GM12874 (cell line): ENCODE measurements at regions not wholly inside any gene's neighbourhood (a gene's known extent, or its start where the extent isn't known, plus 50 kb on each side); places are given as distances from the start of the nearest gene placed in this dataset.

ENCODE experiments used
- TF ChIP-seq, protein P1 (sequence below): IDR thresholded peaks from 2 replicates; pipeline ENCODE4 v1.5.1; 2011; ENCODE audit warnings: low read depth, mild to moderate bottlenecking, control low read depth, low read length, moderate library complexity; ENCODE audit not compliant: insufficient read depth

GRCh38 chr12:46521145-46521544, 148.6 kb upstream of the SLC38A2 start:
- TF ChIP-seq, protein P1, sequence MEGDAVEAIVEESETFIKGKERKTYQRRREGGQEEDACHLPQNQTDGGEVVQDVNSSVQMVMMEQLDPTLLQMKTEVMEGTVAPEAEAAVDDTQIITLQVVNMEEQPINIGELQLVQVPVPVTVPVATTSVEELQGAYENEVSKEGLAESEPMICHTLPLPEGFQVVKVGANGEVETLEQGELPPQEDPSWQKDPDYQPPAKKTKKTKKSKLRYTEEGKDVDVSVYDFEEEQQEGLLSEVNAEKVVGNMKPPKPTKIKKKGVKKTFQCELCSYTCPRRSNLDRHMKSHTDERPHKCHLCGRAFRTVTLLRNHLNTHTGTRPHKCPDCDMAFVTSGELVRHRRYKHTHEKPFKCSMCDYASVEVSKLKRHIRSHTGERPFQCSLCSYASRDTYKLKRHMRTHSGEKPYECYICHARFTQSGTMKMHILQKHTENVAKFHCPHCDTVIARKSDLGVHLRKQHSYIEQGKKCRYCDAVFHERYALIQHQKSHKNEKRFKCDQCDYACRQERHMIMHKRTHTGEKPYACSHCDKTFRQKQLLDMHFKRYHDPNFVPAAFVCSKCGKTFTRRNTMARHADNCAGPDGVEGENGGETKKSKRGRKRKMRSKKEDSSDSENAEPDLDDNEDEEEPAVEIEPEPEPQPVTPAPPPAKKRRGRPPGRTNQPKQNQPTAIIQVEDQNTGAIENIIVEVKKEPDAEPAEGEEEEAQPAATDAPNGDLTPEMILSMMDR, result no peak

- TF ChIP-seq, protein P1, result no peak
These were observed 146.8 kb upstream of the SLC38A2 start for GRCh38 chr12:46519407-46519806.

GRCh38 chr12:46518729-46519128, 146.2 kb upstream of the SLC38A2 start:
- TF ChIP-seq, protein P1, result no peak

DNA sequence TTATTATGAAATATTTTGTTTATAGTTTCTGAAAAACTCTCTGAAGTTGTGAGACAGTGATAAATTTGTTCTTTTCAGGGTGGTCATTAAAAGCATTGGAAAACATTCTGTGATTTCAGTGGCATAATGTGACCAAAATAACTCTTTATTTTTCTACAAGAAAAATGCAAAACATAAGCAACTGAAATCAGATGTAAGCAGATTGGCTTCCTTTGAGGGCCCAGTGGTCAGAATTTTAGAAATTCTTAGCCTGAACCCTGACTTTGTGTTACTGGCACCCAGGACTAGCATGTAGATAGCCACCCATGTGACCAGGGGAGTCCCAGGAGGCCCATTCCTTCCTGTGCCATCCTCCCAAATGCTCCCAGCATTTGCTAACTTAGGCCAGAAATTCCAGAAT, 145.6 kb upstream of the SLC38A2 start:
- TF ChIP-seq, protein P1, result no peak

GRCh38 chr12:46517579-46517962, 145.0 kb upstream of the SLC38A2 start:
- TF ChIP-seq, protein P1, result peak; percentile 29; the same call in 1 of the 2 replicates

DNA sequence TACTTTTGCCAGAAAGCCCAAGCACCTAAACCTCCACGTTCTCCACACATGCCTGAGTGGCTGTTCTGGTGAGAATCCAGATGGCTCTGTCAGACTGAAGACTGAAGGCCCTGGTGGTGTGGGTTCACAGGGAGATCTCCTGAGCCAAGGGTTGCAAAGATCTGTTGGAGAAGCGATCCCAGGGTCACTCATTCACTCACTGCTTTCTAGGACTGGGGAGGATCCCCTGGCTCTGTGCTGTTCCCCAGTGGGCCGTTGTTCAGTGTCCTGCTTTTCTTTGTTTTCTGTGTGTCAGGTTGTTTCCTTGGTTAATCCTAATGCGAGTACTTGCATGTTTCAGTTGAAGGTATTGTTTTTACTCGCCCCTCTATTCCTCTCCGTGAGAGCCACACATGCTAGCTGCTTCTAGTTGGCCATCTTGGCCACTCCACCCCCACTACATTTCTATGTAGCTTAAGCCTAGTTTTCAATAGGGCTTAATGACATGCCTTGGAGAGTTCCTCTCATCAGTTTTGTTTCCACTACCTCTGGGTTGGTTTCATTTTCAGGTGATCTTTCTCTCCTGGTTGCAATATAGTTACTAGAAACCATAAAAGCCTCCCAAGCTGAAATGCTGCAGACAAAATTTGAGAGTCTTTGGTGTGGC, 144.5 kb upstream of the SLC38A2 start:
- TF ChIP-seq, protein P1, result no peak

DNA sequence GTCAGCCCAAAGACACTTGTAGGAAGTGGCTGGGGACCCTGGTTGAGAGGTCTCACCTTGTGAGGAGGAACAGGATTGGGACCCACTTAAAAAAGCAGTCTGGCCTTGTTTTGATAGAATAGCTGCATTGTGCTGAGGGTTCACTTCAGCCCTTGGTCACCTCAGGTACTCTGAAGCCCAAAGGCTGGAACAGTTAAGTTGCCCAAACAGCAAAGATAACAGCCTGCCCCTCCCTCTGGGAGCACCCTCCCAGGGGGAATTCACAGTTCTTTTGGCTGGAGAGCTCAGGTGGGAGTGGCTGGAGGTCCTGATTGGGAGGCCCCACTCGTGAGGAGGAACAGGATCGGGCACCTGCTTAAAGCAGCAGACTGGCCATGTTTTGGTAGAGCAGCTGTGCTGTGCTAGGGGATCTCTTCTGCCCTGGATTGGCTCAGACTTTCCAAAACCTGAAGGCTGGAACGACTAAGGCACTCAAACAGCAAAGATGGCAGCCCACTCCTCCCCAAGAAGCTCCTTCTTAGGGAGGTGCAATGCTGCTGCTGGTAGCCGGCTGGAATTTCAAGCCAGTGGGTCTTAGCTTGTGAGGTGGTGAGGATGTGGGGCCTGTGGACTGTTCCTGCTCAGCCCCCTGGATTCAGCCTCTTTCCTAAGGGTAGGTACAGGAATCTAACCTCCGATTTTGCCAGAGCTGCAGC, 143.8 kb upstream of the SLC38A2 start:
- TF ChIP-seq, protein P1, result no peak
